Stimulated activated CD8-positive, alpha-beta memory T cell treated with anti-CD3 and anti-CD28 coated beads, Interleukin-7, amount 100 ng/mL, for 48 hours (primary cell): ENCODE measurements at regions not wholly inside any gene's neighbourhood (a gene's known extent, or its start where the extent isn't known, plus 50 kb on each side); places are given as distances from the start of the nearest gene placed in this dataset.
"Not testable (repeated sequence)": the region's sequence is repeated elsewhere in the genome, so short reads cannot be mapped to it uniquely, and the experiment has no call there.

Experiments used
- DNase-seq, 2 donors: peaks; one replicate each; pipeline ENCODE4 v3.0.0-alpha.2; 2020; ENCODE audit warnings: low read depth in 1 of 2; ENCODE audit errors: extremely low read depth in 1 of 2

DNA sequence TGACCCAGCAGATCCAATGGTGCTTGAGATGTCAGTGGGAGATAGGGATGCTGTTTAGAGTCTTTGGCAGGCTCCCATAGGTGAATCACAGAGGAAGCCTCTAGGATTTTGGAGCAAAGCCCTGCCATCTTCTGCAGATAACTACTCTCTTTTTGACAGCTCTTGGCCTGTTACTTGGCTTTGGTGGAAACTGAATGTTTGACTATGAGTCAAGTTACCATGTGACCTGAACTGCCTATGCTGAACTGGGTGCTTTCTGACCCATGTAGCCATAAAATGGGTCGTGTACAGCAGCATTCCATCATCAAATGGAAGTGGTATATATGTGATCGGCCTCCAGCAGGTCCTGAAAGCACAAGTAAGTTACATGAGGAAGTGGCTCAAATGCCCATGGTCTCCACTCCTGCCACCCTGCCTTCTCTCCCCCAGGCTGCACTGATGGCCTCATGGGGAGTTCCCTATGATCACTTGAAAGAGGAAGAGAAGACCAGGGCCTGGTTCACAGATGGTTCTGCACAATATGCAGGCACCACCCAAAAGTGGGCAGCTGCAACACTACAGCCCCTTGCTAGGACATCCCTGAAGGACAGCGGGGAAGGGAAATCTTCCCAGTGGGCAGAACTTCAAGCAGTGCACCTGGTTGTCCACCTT lies 105.6 kb upstream of the ZC3H12A start:
- not testable (repeated sequence) for DNase-seq

DNA sequence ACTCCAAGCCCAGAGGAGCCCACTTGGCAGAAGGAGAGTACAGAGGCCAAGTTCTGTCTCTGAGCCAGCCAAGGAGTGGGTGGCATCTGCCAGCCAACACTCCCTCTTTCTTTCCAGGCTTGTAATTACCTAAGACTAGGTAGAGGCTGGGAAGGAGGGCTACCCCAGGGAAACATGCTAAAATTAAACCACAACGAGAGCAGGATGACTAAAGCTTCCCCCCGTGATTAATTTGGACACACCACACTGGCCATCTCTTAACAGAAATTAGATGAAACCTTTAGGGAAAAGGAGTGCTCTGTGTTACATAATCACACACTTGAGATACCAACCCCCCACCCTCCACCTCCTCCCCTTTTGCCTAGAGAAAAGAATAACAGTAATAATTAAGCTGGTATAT lies 102.1 kb upstream of the ZC3H12A start:
- DNase-seq = no peak

DNA sequence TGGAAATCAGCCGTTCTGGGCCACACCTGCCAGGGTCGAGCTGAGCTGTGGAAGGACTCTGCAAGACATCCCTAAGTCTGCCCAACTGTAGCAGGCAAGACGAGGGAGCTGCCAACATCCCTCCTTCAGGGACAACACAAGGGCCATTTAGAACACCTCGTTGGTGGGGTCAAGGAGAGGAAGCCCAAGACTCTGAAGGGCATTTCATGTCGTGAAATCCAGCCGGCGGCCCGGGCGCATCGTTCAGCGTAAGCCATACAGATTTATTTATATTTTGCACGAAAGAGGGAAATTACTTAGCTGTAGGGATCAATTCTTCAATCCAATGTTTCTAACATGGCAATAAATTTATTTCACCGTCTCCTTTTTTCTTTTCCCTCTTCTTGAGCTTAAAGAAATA lies 101.7 kb upstream of the ZC3H12A start:
- DNase-seq = no peak

DNA sequence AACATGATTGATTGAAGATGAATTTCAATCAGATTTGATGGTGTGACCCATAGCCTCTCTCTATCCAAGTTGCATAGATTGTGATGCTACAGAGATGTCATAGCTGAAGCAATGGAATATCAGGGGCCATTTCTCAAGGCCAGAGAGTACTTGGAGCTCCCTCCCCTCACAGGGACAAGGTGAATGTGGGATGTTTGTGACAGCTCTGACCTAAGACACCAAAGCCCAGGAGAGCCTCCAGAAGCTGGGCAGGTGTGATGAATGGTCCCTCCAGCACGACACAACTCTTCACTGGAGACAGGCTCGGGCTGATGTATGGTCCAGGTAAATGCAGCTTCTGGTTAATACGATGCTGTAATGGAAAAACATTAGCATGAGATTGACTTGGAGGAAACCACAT lies 101.0 kb upstream of the ZC3H12A start:
- DNase-seq = no peak

DNA sequence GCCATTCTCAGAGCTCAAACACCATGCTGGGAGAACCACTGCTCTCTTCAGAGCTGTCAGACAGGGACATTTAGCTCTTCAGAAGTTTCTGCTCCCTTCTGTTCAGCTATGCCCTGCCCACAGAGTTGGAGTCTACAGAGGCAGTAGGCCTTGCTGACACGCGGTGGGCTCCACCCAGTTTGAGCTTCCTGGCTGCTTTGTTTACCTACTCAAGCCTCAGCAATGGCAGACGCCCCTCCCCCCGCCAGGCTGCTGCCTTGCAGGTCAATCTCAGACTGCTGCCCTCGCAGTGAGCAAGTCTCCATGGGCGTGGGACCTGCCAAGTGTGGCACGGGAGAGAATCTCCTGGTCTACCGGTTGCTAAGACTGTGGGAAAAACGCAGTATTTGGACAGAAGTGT lies 93.8 kb upstream of the ZC3H12A start:
- not testable (repeated sequence) for DNase-seq

DNA sequence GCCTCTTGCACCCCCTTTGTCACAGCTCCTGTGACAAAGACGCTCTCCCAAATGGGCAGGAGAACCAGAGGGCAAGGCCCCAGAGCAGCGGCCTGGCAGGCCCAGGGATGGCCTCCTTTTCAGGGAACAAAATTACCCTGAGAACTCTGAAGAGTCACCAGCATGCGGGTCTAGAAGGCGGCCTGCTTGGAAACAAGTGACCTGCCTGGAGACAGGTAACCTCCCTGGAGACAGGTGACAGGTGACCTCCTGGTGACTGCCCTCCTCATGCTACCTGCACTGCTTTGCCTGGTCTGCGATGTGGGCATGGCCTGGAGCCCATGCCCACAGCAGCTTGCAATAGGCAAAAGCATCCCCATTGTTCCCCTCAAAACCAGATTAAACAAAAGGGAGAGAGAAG lies 86.5 kb upstream of the ZC3H12A start:
- DNase-seq = no peak

DNA sequence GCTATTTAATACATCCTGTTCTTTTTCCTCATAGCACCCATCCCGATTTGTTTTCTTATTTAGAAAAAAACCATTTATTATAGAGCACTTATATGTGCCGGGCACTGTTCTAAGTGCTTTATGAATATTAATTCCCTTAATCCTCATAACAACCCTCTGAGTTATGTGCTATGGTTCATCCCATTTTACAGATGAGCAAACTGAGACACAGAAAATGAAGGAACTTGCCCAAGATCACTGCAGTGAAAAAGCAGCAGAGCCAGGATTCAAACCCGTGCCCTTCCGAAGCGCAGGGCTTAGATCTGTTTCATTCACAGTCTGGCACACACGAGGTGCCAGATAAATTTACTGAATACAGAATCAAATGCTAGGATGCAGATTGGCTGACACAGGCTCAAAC lies 85.1 kb upstream of the ZC3H12A start:
- no peak for DNase-seq

DNA sequence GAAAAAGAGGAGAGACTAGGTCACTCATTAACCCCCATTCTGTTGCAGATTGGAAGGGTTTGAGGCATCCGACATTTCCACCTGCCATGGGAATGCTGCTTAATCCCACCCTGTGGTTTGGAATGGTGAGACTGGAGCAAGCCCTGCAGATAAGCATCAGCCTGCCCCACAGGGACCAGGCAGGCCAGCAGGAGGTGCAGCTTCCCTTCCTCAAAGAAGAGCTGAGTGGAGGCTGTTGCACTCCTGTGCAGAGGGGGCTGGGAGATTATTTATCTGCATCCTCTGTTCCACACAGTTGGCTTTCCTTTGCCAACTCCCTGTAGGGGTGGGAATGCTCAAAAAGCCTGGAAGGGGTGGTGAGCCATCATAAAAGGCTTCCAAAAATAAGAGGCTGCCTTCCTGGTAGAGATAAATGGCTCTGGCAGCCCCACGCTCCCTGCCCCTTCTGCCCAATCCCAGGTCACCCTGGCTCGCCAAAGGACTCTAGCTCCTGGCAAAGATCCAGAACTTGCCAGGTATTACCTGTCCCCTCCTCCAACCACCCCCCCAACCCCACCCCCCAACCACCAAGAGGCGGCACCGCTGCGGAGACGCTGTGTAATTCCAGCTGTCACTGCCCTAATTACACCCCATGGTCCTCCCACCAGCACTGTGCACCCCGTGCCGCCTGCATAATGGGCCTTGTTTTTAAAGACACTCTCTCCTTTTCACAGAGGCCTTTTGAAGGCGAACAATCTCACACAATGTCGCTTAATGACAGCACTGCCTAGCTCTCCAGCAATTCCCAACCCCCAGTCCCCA lies 83.0 kb upstream of the ZC3H12A start:
- DNase-seq = no peak

DNA sequence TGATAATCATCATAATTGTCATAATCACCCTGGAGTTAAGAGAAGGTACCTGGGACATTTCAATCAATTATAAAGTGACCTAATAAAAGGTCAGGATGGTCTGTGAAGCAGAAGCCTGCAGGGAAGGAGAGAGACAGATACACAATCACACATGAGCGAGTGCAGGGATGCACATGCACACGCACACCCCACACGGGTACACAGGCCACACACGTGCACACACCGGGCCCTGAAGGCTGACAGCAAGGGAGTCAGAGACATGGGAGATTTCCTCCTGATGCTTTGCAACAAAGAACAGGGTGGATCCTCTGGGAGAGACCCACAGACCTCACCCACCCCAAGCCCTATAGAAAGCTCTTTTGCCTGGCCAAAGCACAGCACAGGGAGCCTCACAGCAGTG lies 82.3 kb upstream of the ZC3H12A start:
- no peak for DNase-seq

DNA sequence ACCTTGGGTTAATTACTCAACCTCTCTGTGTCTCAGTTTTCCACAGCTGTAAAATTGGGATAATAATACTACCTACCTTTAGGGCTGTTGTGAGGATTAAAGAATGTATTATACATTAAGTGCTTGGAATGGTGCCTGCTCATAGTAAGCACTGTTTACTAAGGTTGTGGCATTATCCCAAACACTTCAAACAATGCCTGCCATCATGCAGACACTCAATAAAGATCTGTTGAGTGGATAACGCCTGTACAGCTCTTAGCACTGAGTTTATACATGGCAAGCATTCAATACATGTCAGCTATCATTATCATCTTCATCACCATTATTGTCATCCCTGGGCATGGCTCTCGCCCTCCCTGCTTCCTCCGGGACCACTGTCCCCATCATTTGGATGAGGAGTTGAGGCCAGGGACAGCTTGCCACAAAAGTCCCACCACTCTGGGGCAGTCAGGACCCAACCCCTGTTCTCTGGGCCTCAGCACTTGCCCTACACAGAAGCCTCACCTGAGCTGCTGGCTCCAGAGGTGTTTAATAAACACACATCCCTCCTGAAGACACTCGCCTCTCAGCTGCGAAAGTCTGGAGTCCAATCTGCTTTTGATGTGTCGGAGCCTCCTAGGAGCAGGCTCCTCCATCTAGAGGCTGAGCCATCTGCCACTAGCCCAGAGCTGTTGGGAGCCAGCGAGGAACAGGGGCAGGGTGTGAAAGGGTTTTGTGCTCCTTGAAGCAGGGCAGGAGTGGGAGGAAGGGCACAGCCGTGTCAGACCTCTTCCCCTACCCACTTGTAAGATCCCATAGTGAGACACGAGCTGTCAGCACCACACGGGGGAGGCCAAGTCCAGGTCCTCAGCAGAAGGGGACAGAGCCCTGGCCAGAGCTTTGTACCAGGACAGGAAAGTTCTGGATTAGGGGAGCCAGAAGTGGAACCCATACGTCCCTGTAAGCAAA lies 80.9 kb upstream of the ZC3H12A start:
- no peak for DNase-seq

DNA sequence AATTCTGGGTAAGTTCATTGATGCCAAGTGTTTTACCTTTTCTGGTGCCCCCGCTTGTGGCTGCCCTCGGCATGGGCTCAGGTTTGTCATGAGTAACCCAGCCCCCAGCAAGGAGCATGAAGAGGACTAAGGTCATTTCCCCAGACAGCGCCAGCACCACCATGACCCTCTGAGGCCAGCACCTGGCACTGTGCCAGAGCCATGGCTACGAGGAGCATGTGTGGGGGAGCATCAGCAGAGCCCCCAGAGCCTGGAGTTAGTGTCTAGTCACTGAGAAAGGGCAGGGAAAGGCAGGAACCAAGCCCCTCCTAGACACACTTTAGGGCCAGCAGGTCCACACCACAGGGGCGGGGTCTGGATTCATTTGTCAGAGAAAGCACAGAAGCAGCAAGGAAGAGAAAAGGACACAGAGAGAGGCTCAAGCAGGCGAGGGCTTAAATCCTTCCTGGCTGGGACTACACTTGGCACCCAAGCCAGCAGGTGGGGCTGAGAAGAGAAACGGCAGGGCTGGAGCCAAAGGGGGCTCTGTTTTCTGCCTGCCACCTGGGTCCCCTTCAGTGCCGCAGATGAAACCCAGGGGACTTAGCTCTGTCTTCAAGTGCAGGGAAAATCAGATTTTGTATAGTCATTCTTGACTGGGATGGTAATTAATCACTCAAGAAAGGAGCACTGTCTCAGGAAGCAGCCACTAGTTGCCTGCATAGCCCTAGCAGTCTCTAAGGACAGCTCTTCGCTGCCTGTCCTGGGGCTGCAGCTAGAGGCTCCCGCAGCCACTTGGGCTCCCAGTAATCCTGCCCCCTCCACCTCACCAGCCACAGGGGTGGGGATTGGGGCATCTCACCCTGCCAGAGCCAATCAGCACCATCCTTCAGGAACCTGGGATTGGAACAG lies 79.6 kb upstream of the ZC3H12A start:
- DNase-seq = no peak

DNA sequence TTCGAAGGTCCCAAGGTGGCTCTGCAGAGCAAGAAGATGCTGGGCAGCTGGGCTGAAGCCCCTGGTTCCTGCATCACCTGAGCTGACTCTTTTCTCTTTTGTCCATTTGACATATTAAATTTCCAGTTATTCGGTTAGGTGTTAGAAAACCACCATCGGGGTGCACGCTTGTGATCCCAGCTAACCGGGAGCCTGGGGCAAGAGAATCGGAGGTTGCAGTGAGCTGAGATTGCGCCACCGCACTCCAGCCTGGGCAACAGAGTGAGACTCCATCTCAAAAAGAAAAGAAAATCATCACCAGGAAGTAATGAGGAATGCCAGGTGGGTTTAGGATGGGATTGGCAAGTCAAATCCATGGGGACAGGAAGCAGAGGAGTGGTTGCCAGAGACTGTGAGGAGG lies 76.3 kb upstream of the ZC3H12A start:
- no peak for DNase-seq

DNA sequence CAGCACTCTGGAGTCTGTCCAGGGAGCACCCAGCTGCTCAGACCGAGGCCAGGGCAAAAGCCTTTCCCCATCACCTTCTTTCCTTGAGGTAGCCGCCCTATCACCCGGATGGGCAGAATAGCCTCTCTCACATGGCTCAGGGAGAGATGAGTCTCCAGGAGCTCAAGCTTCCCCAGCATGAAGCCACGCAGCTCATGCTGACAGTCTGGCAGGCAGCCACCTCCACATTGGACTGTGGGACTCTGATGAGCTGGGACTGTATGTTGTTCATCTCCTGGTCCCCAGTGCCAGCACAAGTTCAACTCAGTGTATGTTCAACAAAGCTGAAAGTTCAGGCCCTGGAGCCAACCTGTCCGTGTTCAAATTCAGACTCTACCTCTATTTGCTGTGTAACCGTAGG lies 75.2 kb upstream of the ZC3H12A start:
- no peak for DNase-seq

DNA sequence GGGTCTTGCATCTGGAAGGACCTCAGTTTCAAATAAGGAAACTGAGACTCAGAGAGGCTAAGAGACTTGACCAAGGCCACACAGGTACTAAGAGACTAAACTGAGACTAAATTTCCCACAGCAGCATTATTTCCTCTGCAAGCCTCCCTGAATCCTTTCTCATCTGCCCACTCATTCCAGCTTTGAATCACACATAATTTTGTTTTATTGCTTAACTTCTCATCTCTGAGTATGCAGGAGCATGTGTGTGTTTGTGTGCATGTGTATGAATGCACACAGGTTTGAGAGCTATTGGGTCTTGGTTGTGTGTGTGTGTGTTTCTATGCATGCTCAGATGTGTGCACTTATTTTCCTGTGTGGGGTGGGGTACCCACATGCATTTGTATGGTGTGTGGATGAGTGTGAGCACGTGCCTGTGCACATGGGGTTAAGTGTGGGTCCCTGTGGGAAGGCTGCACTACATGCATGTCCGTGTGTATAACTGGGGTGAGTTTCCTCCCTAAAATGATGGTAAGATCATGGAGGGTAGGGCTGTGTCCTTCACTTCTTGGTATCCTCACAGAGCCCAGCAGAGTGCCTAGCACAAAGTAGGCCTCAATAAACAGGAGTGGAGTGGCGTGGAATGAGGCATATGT lies 74.4 kb upstream of the ZC3H12A start:
- no peak for DNase-seq

DNA sequence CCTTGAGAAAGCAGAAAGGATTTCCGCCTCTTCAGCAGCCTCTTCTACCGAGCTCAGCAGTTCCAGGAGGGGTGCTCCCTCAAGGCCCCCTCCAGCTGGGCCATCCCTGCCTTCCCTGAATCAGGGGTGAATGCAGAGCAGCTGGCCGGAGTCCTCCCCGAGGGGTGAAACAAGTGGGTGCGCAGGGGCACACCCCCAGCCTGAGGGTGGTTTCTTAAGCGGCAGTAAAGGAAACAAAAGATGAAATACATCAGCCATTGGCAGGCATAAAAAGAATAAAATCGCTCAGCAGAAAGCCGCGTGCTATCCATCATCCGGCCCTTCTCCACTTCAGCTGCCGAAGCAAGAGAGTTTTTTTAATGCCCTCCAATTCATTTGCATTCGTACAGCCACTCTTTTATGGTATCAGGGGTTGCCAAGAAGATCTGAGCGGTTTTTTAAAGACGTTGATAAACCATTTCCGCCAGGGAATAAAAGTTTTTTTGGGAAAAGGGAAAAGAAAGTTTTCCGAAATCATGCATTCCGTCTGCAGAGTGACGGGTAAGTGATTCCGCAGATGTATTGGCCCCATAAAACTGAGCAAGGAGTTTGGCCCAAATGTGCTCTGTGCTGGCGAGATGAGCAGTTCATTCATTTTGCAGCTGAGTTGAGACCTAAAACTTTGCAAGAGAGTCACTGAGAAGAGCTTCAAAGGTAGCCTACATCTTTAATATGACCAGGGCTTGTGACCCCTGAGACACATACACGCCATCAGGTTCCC lies 73.7 kb upstream of the ZC3H12A start:
- DNase-seq = no peak

DNA sequence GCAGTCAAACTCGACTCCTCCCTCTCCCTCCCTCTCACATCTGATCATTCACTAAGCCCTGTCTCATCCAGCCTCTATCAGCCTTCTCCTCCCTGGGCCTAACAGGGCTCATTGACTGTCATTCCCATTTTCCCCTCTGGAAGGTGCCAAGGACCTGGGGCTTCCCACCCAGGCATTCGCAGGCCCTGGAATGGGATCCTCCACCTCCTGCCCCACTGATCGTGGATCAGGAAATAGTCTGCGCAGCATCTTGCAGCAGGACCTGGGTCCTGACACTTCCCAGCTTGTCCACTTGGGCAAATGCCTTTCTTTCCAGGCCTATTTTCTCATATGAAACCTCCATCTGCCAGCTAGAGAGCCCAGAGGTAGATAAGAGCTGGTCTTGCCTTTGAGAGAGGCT lies 71.2 kb upstream of the ZC3H12A start:
- DNase-seq = no peak

DNA sequence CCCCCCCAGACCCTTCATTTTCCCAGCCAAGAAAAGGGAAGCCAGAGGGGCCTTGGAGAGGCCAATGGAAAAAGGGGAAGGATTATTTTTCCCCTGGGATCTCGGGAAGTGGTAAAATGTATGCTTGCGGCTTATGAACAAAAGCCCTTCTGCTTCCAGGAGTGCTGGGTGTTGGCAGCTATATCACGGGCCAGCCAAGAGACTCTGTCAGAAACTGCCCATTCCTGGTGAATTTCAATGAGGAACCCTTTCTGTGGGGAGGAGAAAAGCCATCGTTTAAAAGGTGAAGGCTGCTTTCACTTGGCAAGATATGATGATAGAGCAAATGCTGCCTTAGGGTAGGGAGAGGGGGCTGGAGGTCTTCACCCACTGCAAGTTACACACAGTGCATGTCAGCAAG lies 69.7 kb upstream of the ZC3H12A start:
- no peak for DNase-seq

DNA sequence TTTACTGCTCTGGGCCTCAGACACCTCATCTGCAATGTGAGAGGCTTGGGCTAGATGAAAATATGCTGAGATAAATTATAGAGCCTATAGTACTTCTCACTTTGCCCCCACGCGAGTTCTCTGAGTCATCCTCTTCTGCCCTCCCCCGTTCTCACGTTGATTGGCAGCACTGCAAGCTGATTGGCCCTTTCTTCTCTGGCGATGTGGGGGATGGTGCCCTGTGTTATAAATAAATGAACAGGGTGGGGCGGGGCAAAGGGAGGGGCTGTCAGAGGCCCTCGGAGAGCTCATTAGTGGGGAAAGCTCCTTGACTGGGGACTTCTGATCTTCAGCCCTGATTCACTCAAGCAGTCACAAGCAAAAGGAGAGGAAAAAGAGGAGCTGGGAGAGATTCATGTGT lies 64.3 kb upstream of the ZC3H12A start:
- peak in 1 of 2 donors; percentile 3 for DNase-seq

DNA sequence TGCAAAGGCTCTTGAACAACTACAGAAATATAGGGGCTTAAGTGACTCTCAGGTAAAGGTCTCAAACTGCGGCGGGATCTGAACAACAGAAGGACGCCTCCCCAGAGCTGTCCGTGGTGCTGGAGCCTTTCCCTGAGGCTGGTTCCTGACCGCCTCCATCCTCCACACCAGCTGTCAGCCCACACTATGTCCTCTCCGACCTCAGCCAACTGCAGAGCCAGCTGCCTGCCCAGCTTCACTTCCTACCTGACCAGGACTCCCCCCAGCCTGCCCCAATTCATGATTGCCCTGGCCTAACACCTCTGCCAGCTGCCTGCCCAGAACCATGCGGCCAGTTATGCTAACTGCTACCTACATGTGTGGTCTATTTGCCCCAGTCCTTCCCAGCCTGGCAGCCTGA lies 63.6 kb upstream of the ZC3H12A start:
- DNase-seq = no peak
